BJ (cell line): ENCODE measurements at regions not wholly inside any gene's neighbourhood (a gene's known extent, or its start where the extent isn't known, plus 50 kb on each side); places are given as distances from the start of the nearest gene placed in this dataset.

ENCODE experiments used
- CTCF ChIA-PET: fragments of 350-600 bp; formaldehyde crosslinking; extraction: SDS; loops from one replicate; lab custom pipeline; 2021; ENCODE audit warnings: antibody characterized with exemption, inconsistent platforms; lab: Yijun Ruan, JAX
- POLR2A ChIA-PET: fragments of 300-600 bp; sonication (Branson Sonifier 250); formaldehyde crosslinking; extraction: SDS; loops from one replicate; lab custom pipeline; 2021; ENCODE audit warnings: antibody characterized with exemption; lab: Charles Lee
- DNase-seq: peaks from one replicate; pipeline ENCODE4 v3.0.0-alpha.2; 2011; ENCODE audit warnings: low read depth
- H3K27me3 ChIP-seq: 2 replicates; pipeline ENCODE4 v1.6.0; 2011; ENCODE audit warnings: low read length; ENCODE audit not compliant: control insufficient read depth, insufficient read depth
- H3K36me3 ChIP-seq: 2 replicates; pipeline ENCODE4 v1.5.1; 2011; ENCODE audit warnings: low read length; ENCODE audit not compliant: control insufficient read depth, insufficient read depth
- H3K4me3 ChIP-seq: 2 replicates; pipeline ENCODE4 v1.5.1; 2011; ENCODE audit warnings: low read depth, mild to moderate bottlenecking, control low read depth, low read length
- TF ChIP-seq, protein P1 (sequence below): IDR thresholded peaks from 2 replicates; pipeline ENCODE4 v1.5.1; 2011; ENCODE audit warnings: low read depth, mild to moderate bottlenecking, control low read depth, inconsistent platforms, low read length, moderate library complexity; ENCODE audit not compliant: insufficient read depth

GRCh38 chr9:82474235-82474634 lies 485.7 kb downstream of the SPATA31D1 start:
- ChIA-PET CTCF (no interaction called here), POLR2A (no interaction called here)
- H3K36me3 ChIP-seq = no peaks in the 10 kb centered on the region
- TF ChIP-seq, protein P1, sequence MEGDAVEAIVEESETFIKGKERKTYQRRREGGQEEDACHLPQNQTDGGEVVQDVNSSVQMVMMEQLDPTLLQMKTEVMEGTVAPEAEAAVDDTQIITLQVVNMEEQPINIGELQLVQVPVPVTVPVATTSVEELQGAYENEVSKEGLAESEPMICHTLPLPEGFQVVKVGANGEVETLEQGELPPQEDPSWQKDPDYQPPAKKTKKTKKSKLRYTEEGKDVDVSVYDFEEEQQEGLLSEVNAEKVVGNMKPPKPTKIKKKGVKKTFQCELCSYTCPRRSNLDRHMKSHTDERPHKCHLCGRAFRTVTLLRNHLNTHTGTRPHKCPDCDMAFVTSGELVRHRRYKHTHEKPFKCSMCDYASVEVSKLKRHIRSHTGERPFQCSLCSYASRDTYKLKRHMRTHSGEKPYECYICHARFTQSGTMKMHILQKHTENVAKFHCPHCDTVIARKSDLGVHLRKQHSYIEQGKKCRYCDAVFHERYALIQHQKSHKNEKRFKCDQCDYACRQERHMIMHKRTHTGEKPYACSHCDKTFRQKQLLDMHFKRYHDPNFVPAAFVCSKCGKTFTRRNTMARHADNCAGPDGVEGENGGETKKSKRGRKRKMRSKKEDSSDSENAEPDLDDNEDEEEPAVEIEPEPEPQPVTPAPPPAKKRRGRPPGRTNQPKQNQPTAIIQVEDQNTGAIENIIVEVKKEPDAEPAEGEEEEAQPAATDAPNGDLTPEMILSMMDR = no peak
- no peaks in the 10 kb centered on the region for H3K27me3 ChIP-seq
- no peak for DNase-seq
- no peak overlapping the region for H3K4me3 ChIP-seq

DNA sequence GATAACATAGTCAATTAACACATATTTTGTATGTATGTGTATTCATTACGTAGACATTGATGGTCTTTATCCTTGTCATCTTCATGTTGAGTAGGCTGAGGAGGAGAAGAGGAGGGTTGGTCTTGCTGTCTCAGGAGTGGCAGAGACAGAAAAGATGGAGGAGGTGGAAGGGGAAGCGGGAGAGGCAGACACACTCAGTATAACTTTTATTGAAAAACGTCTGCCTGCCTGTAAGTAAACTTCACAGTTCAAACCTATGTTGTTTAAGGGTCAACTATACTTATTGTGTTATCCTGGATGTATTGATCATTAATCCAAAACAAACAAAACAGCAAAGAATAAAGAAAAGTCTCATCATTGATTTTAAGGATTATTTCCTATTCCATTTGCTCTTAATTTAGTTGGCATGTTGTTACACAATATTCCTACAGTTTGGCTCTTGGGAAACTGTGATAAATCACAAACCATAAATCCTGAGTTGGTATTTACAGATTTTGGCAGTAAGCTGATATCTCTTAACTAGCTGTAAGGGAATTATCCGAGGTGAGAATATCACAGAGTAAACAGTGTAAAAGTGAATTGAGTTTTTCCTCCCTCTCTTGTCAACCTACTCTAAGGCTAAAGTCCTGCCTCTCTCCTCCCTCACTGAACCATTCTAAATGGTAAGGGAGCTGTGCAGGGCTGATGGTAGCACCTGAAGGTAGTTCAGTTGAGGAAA lies 487.2 kb downstream of the SPATA31D1 start:
- DNase-seq = no peak
- ChIA-PET POLR2A (no interaction called here), CTCF (no interaction called here)

DNA sequence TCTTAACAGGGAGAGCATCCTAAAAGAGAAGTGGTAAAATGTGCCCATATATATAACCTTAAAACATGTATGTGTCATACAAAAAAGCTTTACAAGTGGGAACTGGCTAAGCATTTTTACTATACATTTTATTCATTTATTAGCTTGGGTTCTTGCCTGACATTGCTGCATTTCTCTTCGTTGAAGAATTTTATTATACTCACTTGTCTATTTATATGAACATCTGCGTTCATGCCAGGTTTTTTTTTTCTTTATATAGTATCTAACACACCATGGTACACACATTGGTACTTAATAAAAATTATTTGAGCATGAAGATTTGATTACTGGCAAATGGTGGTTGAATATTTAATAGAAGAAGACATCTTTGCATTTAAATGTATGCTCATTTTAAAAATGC lies 492.3 kb downstream of the SPATA31D1 start:
- no peaks in the 10 kb centered on the region for H3K36me3 ChIP-seq
- no peak overlapping the region for H3K4me3 ChIP-seq
- no peak for DNase-seq
- ChIA-PET CTCF (interaction anchor here (1.4 kb wide), 1 partner anchor 13 kb away, joined by 6 read pairs; no protein-coding TSS in a partner anchor), POLR2A (no interaction called here)
- TF ChIP-seq, protein P1 = no peak
- H3K27me3 ChIP-seq = peaks cover 2% of the 10 kb centered on the region

More for the DNA sequence above, 487.2 kb downstream of the SPATA31D1 start:
- Histone ChIP-seq H3K36me3 (no peaks in the 10 kb centered on the region), H3K4me3 (no peak overlapping the region), H3K27me3 (no peaks in the 10 kb centered on the region)
- TF ChIP-seq, protein P1 = no peak

DNA sequence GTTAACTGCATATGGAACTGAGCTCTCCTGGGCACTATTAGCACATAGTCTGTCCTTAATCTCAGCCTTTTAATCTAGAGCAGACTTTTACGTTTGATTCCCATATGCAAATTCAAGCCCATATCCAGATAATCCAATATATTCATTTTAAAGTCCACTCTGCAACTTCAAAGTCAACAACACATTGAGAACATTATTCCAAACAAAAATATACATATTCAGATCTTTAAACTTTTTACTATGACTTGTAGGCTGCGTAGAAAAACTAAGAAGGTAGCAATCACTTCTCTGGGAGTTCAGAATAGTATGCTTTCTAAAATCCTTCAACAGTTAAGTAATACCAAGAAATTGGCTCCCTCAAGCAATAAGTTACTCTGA lies 499.4 kb downstream of the SPATA31D1 start:
- DNase-seq = no peak
- POLR2A ChIA-PET = no interaction called here
- H3K4me3 ChIP-seq = no peak overlapping the region
- no peaks in the 10 kb centered on the region for H3K36me3 ChIP-seq
- H3K27me3 ChIP-seq = peaks cover 2% of the 10 kb centered on the region
- TF ChIP-seq, protein P1 = no peak
- CTCF ChIA-PET = no interaction called here

DNA sequence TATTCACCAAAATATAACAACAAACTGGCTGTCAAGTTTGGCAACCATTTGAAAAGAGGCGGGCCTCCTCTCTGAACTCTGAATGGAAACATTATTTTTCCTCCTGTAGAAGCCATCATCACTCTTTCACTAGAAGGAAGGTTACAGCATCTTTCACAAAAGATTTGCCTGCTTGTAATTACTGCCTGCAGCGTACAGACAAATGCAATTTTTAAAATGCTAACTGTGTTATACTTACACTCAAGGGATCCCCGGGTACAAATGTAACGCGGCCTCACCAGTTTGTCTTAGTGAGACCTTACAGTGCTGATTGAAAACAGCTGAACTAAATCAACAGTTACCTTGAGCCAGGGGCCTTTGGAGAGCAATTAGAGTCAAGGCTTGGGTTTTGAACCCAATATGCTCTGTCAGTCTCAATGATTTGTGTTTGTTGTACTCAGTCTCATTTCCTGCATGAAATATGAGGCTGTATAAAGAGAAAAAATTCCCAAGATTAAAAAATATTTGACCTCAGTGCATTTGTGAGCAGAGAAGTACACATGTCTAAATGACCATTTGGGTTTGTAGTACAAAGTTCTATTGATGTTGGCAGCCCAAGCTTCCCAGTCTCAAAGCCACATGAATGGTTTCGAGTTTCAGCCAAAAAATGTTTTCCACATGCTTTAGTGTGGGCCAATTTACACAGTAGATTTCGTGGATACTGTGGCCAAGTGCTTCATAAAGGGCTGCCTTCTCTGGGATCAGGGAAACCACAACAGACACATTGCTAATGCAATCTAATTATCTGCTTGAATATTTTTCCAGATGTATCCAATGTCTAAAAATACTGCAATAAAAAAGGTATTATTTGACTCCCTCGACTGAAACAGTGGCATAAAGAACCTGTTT lies 500.0 kb downstream of the SPATA31D1 start:
- DNase-seq = peak; percentile 65
- H3K27me3 ChIP-seq = peaks cover 2% of the 10 kb centered on the region
- CTCF ChIA-PET = interaction anchor here (0.9 kb wide), 1 partner anchor 42 kb away, joined by 3 read pairs; no protein-coding TSS in a partner anchor
- no peaks in the 10 kb centered on the region for H3K36me3 ChIP-seq
- POLR2A ChIA-PET = no interaction called here
- TF ChIP-seq, protein P1 = no peak
- no peak overlapping the region for H3K4me3 ChIP-seq
